ENCODE measurements at regions not wholly inside any gene's neighbourhood (a gene's known extent, or its start where the extent isn't known, plus 50 kb on each side); places are given as distances from the start of the nearest gene placed in this dataset.
A peak's percentile ranks its signal among the peaks of the same experiment; 100 is the strongest.

GRCh38 chr6:14968056-14968637, 277.7 kb upstream of the JARID2 start:
- H3K27me3 Mint-ChIP-seq: peaks cover 0 to 1% (median 0%) of the 10 kb centered on the region in 5 donors
- peaks cover 0 to 9% (median 4%) of the 10 kb centered on the region in 9 donors for H3K9me3 Mint-ChIP-seq
- peaks cover 0 to 6% (median 3%) of the 10 kb centered on the region in 3 donors for H3K36me3 Mint-ChIP-seq
- DNase-seq (no peak), ATAC-seq (no peak)
- POLR2A ChIA-PET: no interaction called here
- H3K4me3 Mint-ChIP-seq: no peak overlapping the region
- H3K27ac Mint-ChIP-seq: no peak overlapping the region
- H3K4me1 Mint-ChIP-seq: no peaks in the 10 kb centered on the region

- ATAC-seq: no peak
- DNase-seq: no peak
- Mint-ChIP-seq H3K4me1 (no peaks in the 10 kb centered on the region), H3K9me3 (peaks cover 0 to 9% (median 4%) of the 10 kb centered on the region in 9 donors), H3K27ac (no peak overlapping the region), H3K27me3 (peaks cover 0 to 1% (median 0%) of the 10 kb centered on the region in 5 donors), H3K4me3 (no peak overlapping the region), H3K36me3 (peaks cover 0 to 6% (median 3%) of the 10 kb centered on the region in 3 donors)
- POLR2A ChIA-PET: no interaction called here
Measured at GRCh38 chr6:14969126-14969525, 276.7 kb upstream of the JARID2 start.

GRCh38 chr6:14972379-14973067, 273.3 kb upstream of the JARID2 start:
- no peak overlapping the region for H3K27ac Mint-ChIP-seq
- peaks cover 0 to 9% (median 4%) of the 10 kb centered on the region in 9 donors for H3K9me3 Mint-ChIP-seq
- DNase-seq (no peak), ATAC-seq (no peak)
- POLR2A ChIA-PET: interaction anchor here (0.6 kb wide), 1 partner anchor 325 kb away, joined by 5 read pairs; no protein-coding TSS in a partner anchor
- no peaks in the 10 kb centered on the region for H3K27me3 Mint-ChIP-seq
- H3K4me1 Mint-ChIP-seq: peaks cover 0 to 7% (median 0%) of the 10 kb centered on the region in 4 donors
- peaks cover 0 to 6% (median 3%) of the 10 kb centered on the region in 3 donors for H3K36me3 Mint-ChIP-seq
- no peak overlapping the region for H3K4me3 Mint-ChIP-seq

- DNase-seq: no peak
- H3K27ac Mint-ChIP-seq: peak overlapping the region in 1 of 10 donors; percentile 16
- POLR2A ChIA-PET: no interaction called here
- peaks cover 0 to 7% (median 0%) of the 10 kb centered on the region in 4 donors for H3K4me1 Mint-ChIP-seq
- no peaks in the 10 kb centered on the region for H3K27me3 Mint-ChIP-seq
- H3K4me3 Mint-ChIP-seq: no peak overlapping the region
- peaks cover 0 to 4% (median under 1%) of the 10 kb centered on the region in 9 donors for H3K9me3 Mint-ChIP-seq
- H3K36me3 Mint-ChIP-seq: peaks cover 0 to 3% (median under 1%) of the 10 kb centered on the region in 3 donors
- no peak for ATAC-seq
Measured at GRCh38 chr6:14974372-14974771, 271.5 kb upstream of the JARID2 start.

- Mint-ChIP-seq H3K27me3 (no peaks in the 10 kb centered on the region), H3K9me3 (peaks cover 0 to 3% (median 0%) of the 10 kb centered on the region in 9 donors), H3K4me3 (no peak overlapping the region), H3K36me3 (peaks cover 0 to 3% (median 0%) of the 10 kb centered on the region in 3 donors), H3K4me1 (peaks cover 0 to 7% (median 0%) of the 10 kb centered on the region in 4 donors), H3K27ac (no peak overlapping the region)
- no peak for ATAC-seq
- POLR2A ChIA-PET: no interaction called here
- DNase-seq: no peak
Measured at GRCh38 chr6:14974792-14975470, 270.9 kb upstream of the JARID2 start.

- ATAC-seq (no peak), DNase-seq (no peak)
- POLR2A ChIA-PET: no interaction called here
- H3K27me3 Mint-ChIP-seq: no peaks in the 10 kb centered on the region
- H3K4me3 Mint-ChIP-seq: no peak overlapping the region
- H3K4me1 Mint-ChIP-seq: peaks cover 0 to 7% (median 0%) of the 10 kb centered on the region in 4 donors
- H3K27ac Mint-ChIP-seq: no peak overlapping the region
- peaks cover 0 to 3% (median 0%) of the 10 kb centered on the region in 3 donors for H3K36me3 Mint-ChIP-seq
- H3K9me3 Mint-ChIP-seq: peaks cover 0 to 3% (median 0%) of the 10 kb centered on the region in 9 donors
Measured at GRCh38 chr6:14975471-14975817, 270.4 kb upstream of the JARID2 start.

GRCh38 chr6:14977747-14978382, 268.0 kb upstream of the JARID2 start:
- Mint-ChIP-seq H3K36me3 (no peaks in the 10 kb centered on the region), H3K4me3 (no peak overlapping the region)
- no peak for DNase-seq

GRCh38 chr6:14981960-14982359, 263.9 kb upstream of the JARID2 start:
- peaks cover 0 to 6% (median 1%) of the 10 kb centered on the region in 5 donors for H3K27me3 Mint-ChIP-seq
- ATAC-seq: no peak
- POLR2A ChIA-PET: no interaction called here
- peaks cover 0 to 6% (median 0%) of the 10 kb centered on the region in 4 donors for H3K4me1 Mint-ChIP-seq
- peak overlapping the region in 1 of 10 donors; percentile 41 for H3K27ac Mint-ChIP-seq
- H3K4me3 Mint-ChIP-seq: no peak overlapping the region
- H3K9me3 Mint-ChIP-seq: no peaks in the 10 kb centered on the region
- no peaks in the 10 kb centered on the region for H3K36me3 Mint-ChIP-seq
- DNase-seq: no peak

More at GRCh38 chr6:14977747-14978382, 268.0 kb upstream of the JARID2 start:
- POLR2A ChIA-PET: no interaction called here
- Mint-ChIP-seq H3K27ac (no peak overlapping the region), H3K27me3 (peaks cover 0 to 3% (median 0%) of the 10 kb centered on the region in 5 donors), H3K9me3 (no peaks in the 10 kb centered on the region), H3K4me1 (peaks cover 0 to 12% (median 0%) of the 10 kb centered on the region in 4 donors)
- ATAC-seq: no peak

GRCh38 chr6:14983599-14984518, 262.0 kb upstream of the JARID2 start:
- Mint-ChIP-seq H3K9me3 (no peaks in the 10 kb centered on the region), H3K27me3 (peaks cover 0 to 6% (median 4%) of the 10 kb centered on the region in 5 donors), H3K4me1 (peaks cover 0 to 6% (median 0%) of the 10 kb centered on the region in 4 donors), H3K36me3 (no peaks in the 10 kb centered on the region), H3K4me3 (no peak overlapping the region), H3K27ac (no peak overlapping the region)
- no peak for ATAC-seq
- no peak for DNase-seq
- POLR2A ChIA-PET: no interaction called here

GRCh38 chr6:14984519-14984853, 261.4 kb upstream of the JARID2 start:
- ATAC-seq (no peak), DNase-seq (no peak)
- Mint-ChIP-seq H3K4me3 (no peak overlapping the region), H3K27ac (no peak overlapping the region), H3K27me3 (peaks cover 0 to 6% (median 4%) of the 10 kb centered on the region in 5 donors), H3K4me1 (peaks cover 0 to 6% (median 0%) of the 10 kb centered on the region in 4 donors), H3K36me3 (no peaks in the 10 kb centered on the region), H3K9me3 (no peaks in the 10 kb centered on the region)
- POLR2A ChIA-PET: no interaction called here

GRCh38 chr6:14985366-14985765, 260.5 kb upstream of the JARID2 start:
- H3K27me3 Mint-ChIP-seq: peaks cover 0 to 6% (median 4%) of the 10 kb centered on the region in 5 donors
- POLR2A ChIA-PET: no interaction called here
- no peak for ATAC-seq
- H3K27ac Mint-ChIP-seq: peak overlapping the region in 1 of 10 donors; percentile 39
- H3K4me3 Mint-ChIP-seq: no peak overlapping the region
- no peaks in the 10 kb centered on the region for H3K9me3 Mint-ChIP-seq
- H3K36me3 Mint-ChIP-seq: no peaks in the 10 kb centered on the region
- peaks cover 0 to 6% (median 0%) of the 10 kb centered on the region in 4 donors for H3K4me1 Mint-ChIP-seq
- DNase-seq: no peak

- ATAC-seq (no peak), DNase-seq (no peak)
- Mint-ChIP-seq H3K27me3 (peaks cover 0 to 6% (median 4%) of the 10 kb centered on the region in 5 donors), H3K4me3 (no peak overlapping the region), H3K9me3 (no peaks in the 10 kb centered on the region), H3K27ac (no peak overlapping the region), H3K36me3 (no peaks in the 10 kb centered on the region), H3K4me1 (peaks cover 0 to 6% (median 0%) of the 10 kb centered on the region in 4 donors)
- POLR2A ChIA-PET: no interaction called here
Measured at GRCh38 chr6:14986370-14986769, 259.5 kb upstream of the JARID2 start.

Measured in naive thymus-derived CD8-positive, alpha-beta T cell (primary cell).